ENCODE measurements at regions not wholly inside any gene's neighbourhood (a gene's known extent, or its start where the extent isn't known, plus 50 kb on each side); places are given as distances from the start of the nearest gene placed in this dataset.

DNA sequence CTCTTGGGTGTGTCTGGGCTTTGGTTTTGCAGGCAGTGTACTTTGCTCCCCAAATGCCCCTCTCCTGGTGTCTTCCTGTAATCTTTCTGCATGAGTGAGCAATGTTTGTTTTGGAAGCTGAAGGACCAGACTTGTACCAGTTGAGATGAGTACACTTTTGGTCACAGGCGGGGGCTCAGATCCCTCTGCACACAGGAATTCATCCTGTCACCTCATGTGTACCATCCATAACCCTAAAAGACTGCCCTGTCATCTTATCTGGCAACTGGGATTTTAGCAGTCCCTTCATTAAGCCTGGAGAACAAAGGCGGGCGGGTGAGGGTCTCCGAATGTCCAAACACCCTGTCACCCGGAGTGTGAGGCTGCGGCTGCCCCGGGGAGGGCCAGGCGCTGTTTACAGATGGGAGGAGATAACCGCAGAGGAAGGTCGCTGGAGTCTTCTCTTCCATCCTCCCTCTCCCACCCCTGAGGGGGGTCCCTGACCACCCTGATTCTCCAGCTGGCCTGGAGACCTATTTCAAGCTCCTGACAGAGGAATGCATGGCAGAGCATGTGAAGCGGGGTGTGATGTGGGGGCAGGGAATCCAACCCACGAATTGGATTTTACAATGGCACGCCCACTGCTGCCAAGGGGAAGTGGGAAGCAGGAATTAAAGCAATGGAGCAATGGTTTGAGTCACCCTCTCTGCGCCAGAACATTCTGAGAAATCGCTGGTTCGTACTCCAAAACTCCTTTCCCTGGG, 158.2 kb upstream of the MYCN start:
- DNase-seq: no peak

DNA sequence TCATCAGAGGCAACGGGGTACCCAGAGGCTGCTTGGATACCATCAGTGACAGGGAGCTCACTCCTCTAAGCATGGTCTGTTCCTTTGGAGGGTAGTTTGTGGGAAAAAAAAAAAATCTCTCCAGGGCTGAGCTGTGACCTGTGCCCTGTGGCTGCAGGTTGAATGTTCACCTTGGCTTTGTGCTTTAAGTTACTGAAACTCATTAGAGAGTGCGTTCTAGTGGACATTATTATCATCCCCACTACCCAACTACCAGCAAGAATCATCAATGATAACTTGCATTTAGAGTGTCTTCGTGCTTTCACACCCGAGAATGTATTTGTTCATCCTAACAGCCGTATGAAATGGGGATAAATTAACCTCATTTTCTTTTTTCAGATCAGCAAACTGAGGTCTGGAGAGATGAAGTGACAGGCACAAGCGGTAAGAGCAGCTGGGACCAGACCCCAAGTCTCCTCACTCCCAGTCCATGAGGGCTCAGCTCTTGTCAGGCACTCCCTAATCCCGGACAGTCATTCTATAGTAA, 157.5 kb upstream of the MYCN start:
- no peak for DNase-seq

DNA sequence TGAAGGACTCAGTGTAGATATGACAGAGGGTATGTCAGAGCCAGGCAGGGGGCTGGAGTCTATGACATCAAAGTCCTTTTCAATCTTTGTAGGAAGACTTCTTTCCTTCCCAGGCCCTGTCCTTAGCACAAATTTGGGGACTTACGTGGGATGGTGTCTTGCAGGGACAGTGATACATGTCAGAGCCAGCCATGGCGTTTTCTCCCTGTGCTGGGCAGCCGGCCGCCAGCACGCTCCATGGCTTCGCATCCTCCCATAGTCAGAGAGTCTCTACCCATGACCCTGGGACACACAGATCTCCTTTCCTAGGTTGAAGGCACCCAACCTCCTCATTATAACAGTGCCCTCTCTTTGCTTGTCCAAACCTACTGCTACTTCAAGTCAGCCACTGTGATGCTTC, 156.9 kb upstream of the MYCN start:
- DNase-seq: no peak

DNA sequence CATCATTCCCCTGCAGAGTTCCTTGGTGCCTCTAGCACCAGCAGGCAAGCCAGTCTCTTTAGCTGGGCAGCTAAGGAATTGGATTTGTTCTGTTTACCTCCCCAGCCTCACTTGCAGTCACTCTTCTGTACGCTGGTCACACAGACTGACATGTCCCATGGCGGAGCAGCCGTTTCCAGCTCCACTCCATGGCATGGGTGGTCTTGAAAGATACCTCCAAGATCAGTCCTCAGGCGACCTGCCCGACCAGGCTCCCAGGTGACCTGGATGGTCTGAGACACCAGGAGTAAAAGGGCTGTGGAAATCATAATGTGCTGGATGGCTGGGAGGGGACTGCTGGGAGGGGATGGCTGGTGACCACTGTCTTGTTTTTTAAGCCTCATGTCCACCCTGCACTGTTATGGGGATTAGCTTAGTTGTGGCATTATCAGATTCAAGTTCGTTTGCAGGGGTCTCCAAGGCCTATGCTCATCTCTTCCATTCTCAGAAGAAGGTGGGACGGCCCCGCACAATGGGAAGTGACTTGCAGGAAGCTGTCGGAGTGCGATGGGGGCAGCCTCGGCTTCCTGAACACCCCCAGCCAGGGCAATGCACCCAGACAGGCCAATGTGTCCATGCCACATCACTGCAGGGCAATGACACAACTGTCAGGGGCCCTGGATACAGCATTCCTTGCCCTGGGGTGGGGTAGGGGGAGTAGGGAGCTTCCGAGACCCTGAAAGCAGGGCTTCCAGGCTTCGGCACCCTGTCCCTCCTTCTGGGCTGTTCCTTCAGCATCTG, 156.1 kb upstream of the MYCN start:
- DNase-seq: no peak

DNA sequence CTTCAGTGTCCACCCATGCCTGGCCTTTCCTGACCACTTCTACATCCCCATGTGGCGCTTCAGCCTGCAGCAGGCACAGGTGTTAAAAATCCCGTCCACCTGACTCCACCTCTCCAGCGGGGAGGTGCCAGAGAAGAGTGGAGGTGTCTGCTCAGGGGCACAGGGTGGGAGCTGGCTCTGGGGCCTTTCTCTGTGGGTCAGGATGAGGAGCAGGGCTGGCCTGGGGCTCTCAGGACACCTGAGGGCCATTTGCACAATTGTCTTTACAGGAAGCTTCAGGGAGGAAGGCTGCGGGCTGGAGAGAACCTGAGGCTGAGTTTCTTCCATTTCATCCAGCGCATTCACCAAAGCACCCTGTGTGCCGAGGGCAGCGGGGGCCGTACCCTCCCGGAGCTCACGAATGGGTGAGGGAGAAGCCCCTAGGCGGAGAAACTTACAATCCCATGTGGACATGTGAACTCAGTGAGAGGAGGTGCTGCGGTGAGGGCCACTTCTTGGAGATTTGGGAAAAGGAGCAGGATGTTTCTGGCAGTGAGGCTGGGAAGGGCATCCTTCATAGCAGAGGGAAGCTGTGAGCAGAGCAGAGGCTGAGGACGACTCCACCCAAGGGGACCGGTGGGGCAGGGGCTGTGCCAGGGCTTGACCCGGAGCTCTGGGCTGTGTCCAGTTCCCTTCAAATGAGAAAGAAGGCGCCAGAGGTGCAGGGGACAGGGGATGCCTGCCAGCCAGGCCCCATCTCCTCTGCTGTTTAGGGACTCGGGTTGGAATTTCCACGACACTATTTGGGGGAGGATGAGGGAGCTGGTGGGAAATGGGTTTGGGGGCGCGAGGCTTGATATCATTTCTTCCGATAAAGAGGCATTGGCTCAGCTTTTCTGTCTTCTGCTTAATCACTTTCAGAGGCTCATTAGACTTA, 155.2 kb upstream of the MYCN start:
- no peak for DNase-seq

DNA sequence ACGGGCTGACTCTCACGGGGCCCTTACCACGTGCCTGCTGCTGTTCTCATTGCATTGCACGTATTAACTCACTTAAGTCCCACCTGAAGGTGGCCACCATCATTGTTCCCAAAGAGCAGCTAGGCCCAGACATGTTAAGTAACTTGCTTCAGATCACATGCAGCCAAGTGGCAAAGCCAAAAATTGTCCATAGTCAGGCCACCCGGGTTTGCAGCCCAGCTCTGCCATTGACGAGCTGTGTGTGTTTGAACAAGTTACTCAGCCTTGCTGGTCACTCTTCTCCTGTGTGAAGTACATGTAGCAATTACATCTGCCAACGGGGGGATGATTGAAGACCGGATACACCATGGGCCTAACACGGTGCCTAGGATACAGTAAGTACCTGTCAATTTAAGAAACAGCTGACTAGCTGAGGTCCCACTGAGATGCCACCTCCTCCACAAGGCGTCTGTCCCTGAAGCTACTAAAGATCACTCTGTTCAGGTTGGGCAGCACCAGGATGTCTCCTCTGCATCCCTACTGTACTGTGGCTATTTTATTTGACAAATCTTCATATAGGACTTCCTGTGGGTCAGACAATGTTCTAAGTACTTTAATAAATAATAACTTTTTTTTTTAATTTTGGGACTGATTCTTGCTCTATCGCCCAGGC, 154.2 kb upstream of the MYCN start:
- DNase-seq: no peak

DNA sequence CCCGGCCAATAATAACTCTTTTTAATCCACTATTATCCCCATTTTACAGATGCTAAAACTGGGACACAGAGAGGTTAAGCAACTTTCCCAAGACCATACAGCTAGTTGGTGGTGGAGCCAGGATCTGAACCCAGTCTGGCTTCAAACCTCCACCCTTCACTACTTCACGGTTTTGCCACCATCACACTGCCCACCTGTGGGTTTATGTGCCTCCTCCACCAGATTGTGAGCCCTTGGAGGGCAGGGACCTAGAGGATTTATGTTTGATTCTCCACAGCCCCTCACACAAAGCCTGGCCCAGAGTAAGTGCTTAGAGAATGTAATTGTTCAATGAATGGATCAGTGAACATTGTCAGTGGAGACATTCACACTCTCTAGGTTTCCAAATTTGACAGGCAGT, 153.4 kb upstream of the MYCN start:
- no peak for DNase-seq

DNA sequence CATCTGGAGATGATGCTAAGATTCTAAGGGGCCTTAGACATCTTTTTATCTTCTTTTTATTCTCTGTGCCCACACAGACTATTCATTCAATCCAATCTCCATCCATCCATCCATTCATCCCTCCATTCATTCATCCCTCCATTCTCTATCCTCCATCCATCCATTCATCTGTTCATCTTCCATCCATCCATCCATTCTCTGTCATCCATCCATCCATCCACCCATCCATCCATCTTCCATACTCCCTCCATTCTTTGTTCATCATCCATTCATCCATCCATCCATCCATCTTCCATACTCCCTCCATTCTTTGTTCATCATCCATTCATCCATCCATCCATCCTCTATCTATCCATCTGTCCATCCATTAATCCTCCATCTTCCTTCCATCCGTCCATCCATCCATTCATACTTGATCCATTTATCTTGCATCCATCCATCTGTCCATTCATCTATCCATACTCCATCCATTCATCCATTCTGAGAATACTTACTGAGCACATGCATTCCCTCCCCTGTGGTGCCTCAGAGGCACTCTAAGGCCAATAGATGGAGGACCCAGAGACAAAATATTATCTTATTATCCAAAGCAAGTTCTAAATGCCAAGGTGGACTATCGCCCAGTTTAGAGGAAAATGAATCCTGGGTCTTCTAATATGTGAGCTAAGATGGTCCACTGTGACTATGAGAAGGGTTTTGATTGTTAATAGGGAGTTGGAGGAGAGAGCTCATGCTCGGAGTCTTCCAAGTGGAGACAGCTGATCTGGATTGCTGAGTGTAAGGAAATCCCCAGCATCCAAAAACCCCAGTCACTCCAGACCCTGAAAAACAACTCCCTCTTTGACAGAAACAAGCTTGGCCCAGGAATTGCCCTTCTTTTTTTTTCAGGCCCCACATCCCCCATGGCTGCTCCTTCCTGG, 152.6 kb upstream of the MYCN start:
- no peak for DNase-seq

DNA sequence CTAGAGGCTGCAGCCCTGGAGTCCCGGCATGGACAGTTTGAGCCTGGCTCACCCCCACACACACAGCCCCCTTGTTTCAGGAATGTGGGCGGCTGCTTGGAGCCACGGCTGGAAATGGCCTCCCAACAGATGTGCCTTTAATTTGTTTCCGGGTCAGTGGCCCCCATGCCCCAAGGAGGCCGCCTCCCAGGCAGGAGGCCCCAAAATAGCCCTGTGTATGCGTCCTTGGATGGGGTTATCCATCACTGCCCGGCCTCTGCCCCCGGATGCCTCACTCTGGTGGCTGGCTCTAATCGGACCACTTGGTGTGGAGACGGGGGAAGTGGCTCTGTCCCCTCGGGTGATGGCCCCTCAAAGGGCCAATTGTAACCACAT, 151.9 kb upstream of the MYCN start:
- DNase-seq: no peak

DNA sequence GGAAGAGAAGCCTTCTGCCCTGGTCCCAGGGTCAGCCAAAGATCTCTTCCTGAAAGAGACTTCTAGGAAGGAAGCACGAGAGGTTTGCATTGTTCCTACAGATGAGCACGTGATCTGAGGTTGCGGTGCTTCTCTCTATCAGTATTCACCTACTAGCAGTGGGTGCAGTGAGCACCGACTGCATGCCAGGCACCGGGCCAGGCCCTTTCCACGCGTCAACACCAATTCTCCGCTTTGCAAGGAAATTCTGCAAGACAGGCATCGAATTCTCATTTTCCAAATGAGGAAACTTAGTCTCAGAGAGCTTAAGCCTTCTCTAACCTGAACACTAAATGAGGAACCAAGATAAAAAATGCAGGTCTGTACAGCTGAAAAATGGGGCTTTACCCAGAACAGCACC, 151.5 kb upstream of the MYCN start:
- DNase-seq: no peak

DNA sequence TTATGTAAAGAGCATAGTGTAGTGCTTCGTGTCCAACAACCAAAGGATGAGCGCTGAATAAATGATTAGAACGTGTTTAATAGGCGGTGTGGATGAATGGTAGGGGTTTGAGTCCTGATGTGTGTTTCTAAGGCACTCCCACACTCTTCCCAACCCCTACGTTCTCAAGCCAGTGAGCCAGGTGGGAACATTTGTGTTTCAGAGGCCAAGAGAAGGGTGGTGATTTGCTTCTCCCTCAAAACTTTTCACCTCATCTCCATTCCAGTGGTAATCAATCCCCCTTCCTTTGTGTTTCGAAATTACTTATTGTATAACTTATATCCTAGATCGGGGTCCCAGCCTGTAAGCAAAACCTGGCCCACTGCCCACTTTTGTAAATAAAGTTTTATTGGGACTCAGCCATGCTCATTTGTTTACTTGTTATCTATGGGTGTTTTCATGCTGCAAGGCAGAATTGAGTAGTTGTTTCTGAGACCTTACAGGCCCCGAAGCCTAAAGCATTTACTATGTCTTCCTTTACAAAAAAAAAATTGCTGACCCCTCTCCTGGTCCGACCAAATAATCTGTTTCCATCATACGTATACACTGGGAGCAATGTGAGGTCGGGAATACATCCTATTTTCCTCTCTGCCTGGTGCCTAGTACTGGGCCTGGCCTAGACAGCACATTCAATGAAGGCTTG, 150.8 kb upstream of the MYCN start:
- no peak for DNase-seq

DNA sequence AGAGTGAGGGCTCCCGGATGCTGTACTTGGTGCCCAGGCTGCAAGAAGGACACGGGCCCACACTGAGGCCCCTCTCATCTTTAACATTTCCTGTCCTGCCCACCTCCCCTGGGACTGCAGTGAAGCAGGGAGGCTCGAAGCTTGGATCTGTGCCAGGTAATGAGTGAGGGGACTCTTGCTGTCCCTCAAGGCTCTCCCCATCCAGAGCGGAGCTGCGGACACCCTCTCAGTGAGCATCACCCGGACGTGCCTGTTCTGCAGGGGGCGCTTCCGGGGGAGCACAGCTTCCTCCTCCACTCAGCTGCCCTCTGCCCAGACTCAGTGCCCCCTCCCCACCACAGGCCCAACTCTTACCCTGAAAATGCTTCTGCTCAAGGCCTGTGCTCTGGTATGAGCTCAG, 150.0 kb upstream of the MYCN start:
- no peak for DNase-seq

DNA sequence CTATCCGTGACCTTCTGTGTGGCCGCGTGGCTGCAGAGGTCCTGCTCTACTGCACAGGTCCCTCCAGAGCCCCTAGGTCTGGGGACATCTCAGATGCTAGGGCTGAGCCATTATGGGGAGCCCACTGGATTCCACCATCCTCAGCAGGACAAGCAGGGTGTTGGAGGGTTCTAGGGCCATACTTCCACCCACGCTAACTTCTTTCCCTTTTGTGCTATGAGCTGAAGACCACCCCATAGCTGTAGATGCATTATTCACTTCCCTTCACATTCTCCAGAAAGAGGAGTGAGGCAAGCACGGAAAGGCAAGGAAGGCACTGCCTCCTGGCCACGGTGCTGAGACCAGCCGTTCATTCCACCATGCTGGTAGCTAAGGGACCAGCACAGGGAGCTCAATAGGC, 149.5 kb upstream of the MYCN start:
- DNase-seq: no peak

DNA sequence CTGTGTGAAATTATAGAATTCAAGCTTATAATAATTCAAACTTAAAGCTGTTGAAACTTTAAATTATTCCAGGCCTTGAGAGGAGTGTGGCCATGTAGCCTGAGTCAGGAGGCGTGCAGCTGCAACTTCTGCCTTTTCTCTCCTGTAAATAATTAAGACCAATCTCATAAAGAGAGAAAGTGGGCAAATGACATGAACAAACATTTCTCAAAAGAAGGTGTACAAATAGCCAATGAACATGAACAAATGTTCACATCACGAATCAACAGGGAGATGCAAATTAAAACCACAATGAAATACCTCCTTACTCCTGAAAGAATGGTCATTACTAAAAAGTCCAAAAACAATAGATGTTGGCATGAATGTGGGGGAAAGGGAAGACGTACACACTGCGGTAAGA, 149.1 kb upstream of the MYCN start:
- DNase-seq: no peak

DNA sequence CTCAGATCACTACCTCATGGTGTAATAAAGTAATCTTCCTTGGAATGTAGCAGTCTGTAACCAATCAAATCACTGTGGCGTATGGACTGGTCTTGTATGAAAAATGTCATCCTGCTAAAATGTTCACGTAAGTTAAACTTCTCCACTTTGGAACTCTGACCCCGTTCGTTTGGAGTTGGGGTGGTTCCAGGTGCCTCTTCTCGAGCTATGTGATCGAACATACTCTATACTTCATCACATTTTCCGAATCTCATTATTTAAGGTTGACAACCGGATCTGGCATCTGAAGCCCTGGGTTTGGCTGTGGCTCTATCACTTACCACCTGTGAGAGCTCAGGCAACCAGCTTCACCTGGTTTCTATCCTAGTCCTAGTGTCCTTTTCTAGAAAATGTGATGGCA, 148.0 kb upstream of the MYCN start:
- no peak for DNase-seq

DNA sequence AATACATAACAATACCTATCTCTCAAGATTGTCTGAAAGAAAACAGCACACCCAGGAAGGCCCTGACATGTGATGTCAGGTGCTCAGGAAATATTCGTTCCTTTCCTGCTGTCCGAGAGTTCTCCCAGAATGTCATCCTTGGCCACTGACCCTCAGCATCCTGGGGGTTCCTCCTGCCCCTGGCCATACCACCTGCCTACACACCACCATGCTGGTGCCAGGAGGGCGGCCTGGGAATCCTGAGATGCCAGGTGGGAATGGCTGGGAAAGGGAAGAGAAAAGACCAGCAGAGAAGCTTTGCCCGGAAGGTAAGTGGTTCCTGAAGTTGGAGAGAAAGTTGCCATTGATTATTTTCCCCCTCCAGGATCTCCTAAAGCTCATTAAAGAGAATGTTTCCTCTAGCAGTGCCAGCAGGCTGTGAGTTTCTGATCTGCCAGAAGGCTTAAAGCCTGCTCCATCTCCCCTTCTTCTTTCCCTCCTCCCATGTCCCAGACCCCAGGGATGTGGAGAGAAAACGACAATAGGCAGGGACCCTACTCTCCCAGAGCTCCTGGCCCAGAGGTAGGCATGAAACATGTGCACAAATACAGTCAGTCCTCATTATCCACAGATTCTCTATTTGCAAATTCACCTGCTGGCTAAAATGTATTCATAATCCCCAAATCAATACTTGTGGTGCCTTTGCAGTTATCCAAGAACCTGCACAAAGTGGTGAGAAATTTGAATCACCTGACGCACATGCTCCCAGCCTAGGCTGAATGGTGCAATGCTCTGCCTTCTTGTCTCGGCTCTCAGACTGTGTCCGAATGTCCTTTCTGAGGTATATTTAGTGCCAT, 147.1 kb upstream of the MYCN start:
- no peak for DNase-seq

DNA sequence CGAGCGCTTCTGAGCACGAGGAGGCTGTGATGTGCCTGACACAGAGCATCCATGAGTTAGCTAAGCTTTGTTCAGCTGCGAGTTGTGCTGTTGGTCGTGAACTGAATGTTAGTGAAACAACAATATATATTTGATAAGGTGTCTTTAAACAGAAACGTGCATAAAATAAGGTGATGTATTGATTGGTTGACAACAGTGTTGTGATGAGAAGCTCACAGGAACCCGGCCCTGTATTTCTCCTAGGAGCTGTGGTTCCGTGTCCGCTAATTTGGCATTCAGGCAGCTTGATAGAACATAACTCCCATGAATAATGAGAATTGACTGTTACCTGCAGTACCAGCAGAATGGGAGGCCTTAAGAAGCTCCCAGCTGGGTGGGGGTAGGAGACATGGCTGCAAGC, 146.4 kb upstream of the MYCN start:
- DNase-seq: no peak

DNA sequence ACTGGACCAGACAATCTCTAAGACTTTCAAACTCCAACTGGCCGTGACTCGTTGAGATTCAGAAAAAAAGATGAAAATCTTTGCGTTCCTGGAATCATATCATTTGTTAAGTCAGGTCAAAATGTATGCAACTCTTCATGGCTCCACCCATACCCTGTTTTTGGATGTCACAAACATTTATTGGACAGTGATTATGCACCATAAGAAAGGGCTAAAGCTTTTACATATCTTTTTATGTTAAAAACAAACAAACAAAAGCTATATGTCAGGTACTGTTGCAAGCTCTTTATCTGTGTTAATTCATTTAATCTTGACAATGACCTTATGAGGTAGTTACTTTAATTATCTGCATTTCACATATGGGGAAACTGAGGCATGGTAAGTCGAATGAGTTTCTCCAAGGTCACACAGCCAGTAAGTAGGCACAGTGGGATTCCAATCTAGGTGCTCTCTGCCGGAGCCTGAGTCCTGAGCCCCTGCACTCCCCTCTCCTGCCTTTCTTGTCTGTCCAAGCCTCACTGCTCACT, 145.7 kb upstream of the MYCN start:
- DNase-seq: no peak

DNA sequence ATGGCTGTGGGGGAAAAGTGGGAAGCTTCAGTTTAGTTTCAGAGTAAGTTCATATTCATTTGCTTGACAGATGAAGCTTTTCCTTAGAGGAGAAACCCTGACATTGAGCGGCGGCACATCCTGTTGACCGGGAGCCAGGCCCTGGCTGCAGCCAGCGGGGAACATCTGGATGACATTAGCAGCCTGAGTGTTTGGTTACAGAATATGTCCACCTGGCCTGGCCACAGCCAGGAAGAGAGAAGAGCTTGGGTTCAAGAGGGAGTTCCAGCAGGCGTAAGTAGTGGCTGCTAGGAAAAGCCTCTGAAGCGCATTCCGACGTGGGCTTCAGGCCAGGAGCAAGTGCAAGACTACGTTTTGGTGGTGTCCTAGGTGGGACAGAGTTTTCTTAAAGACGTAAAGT, 144.9 kb upstream of the MYCN start:
- no peak for DNase-seq
